ENCODE measurements at regions not wholly inside any gene's neighbourhood (a gene's known extent, or its start where the extent isn't known, plus 50 kb on each side); places are given as distances from the start of the nearest gene placed in this dataset.

DNA sequence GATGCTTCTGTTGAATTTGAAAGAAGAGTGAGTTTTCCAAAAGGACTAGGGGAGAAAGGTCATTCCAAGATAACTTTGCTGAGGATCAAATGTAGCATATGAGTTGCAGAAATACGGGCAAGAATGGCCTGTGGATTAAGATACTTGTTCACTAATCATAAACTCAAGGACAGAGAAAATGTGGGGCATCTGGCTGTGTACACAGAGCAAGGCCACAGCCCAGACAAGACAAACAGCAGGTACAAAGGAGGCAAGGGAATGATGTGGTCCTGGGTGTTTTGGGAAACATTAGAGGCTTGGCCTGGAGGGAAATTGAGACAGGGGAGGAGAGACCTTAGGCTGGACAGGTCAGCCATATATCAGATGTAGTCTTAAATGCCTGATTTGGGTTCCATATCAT lies 254.8 kb downstream of the TTC32 start:
- no peak for DNase-seq (ENCODE audit: low spot score)
- no peak overlapping the region for H3K27ac ChIP-seq
- TF ChIP-seq, protein P1, sequence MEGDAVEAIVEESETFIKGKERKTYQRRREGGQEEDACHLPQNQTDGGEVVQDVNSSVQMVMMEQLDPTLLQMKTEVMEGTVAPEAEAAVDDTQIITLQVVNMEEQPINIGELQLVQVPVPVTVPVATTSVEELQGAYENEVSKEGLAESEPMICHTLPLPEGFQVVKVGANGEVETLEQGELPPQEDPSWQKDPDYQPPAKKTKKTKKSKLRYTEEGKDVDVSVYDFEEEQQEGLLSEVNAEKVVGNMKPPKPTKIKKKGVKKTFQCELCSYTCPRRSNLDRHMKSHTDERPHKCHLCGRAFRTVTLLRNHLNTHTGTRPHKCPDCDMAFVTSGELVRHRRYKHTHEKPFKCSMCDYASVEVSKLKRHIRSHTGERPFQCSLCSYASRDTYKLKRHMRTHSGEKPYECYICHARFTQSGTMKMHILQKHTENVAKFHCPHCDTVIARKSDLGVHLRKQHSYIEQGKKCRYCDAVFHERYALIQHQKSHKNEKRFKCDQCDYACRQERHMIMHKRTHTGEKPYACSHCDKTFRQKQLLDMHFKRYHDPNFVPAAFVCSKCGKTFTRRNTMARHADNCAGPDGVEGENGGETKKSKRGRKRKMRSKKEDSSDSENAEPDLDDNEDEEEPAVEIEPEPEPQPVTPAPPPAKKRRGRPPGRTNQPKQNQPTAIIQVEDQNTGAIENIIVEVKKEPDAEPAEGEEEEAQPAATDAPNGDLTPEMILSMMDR (IDR thresholded peaks at IDR 0.05) = no peak
- H3K4me3 ChIP-seq = no peak overlapping the region

DNA sequence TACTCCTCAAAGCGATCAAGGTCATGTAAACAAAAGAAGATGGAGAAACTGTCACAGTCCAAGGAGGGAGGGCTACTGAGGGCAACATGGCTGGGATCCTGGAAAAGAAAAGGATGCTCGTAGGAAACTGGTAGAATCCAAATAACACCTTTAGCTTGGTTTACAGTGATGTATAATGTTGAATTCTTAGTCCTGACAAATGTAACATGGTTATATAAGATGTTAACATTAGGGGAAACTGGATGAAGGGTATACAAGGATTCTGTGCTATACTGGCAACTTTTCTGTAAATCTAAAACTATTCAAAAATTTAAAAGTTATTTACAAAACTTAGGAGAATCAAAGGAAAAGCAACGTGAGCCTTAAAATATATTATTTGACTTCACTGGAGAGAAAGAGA lies 257.0 kb downstream of the TTC32 start:
- TF ChIP-seq, protein P1 (IDR thresholded peaks at IDR 0.05) = no peak
- no peak overlapping the region for H3K4me3 ChIP-seq
- H3K27ac ChIP-seq = no peak overlapping the region
- no peak for DNase-seq (ENCODE audit: low spot score)

DNA sequence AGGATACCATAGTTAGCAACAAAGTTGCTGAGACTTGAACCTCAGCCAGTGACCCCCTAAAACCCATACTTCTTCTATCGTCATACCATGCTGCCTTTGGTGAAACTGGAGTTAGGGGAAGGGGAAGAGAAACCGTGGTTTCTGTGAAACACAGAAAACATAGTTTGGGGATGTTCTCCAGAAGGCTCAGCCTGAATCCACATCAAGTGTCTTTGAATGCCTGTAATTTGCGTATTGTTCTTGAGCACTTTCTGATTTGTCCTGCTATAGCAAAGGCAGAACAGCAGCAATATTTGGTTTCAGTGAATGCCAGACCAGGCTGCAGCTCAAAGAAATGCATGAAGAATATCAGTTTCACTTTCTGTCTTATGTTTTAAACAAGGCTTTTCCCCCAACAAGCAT lies 258.7 kb downstream of the TTC32 start:
- TF ChIP-seq, protein P1 (IDR thresholded peaks at IDR 0.05) = no peak
- DNase-seq (ENCODE audit: low spot score) = no peak
- Histone ChIP-seq H3K4me3 (no peak overlapping the region), H3K27ac (no peak overlapping the region)

DNA sequence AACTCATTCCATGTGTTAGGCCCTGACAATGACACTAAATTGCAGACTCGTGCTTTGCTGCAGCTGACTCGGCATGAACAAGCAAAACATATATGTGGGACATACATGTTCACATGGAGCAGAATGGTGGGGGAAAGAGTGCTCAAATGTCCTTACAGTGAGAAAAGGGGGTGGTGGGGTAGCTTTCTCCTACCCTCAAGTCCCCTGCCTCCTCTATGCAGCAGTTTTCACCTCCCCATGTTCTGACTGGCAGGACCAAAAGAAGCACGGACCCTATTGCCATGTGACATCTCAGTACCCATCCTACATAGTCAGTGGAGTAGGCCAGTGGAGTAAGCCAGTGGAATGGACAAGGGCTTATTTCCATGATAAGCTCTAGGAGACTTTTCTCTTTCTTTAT lies 259.3 kb downstream of the TTC32 start:
- DNase-seq (ENCODE audit: low spot score) = no peak
- TF ChIP-seq, protein P1 (IDR thresholded peaks at IDR 0.05) = no peak
- Histone ChIP-seq H3K27ac (no peak overlapping the region), H3K4me3 (no peak overlapping the region)

DNA sequence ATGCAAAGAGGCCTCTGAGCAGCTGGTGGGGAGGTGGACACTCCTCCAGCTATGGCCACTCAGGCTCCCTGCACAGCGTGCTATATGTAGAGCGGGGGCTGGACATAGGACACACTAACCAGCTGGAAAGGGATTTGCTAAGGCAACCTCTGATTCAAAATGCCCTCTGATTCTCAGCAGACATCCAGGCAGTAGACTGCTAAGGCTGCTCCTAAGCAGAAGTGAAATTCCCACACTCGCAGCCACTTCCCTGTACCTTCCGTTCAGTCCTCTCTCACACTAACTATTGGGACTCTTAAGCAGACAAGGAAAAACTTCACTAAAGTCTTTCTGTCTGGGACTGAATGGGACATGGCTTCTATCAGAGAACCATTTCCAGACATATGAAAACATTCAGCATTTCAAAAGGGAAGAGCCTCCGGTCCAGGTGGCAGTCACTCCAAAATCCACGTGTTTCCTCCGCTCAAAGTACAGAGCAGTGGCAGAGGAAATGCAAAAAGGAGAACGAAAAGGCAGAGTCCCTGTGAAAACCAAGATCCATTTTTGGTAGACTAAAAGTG lies 265.8 kb downstream of the TTC32 start:
- Histone ChIP-seq H3K4me3 (no peak overlapping the region), H3K27ac (no peak overlapping the region)
- TF ChIP-seq, protein P1 (IDR thresholded peaks at IDR 0.05) = no peak
- no peak for DNase-seq (ENCODE audit: low spot score)

DNA sequence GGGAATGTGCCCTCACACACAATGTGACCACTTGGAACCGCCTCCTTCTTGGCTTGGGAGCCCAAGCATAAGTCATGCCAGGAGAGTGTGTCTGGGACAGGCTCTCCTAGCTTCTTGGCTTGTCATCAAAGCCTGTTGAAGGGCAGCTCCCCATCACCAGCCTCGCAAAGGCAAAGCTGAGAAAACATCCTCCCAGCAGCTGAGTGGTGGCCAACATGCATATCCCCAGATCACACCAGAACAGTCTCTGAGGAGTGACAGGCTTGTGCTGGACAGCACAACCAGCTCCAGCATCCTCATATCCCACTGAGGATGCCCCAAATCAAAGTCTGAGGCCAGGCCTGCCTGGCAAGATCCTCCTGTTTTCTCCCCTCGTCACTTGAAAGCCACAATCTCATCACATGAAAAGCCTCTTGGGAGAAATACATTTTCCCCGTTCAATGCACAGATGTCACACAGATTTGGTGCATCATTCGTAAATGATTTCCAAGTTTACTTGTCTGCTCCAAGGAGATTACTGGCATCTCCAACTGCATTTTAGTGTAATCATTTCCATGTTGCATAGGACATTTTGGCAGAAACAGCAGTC lies 269.3 kb downstream of the TTC32 start:
- Histone ChIP-seq H3K4me3 (no peak overlapping the region), H3K27ac (no peak overlapping the region)
- TF ChIP-seq, protein P1 (IDR thresholded peaks at IDR 0.05) = no peak
- DNase-seq (ENCODE audit: low spot score) = no peak

DNA sequence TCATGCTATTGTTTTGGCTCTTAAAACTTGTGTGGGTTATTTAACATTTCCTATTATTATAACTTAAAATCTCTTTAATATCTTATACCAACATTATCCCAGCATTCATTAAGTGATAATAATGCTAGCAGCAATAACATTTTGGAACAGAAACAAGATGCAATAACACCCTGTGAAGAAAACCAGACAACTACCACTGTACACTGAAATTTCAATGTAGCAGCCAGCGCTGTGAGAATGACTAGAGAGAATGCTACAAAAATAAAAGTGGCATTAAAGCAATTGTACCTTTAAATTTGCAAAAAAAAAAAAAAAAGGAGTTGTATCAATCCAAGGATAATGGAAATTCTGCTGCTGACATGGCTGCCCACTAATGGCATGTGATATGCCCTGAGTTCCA lies 269.9 kb downstream of the TTC32 start:
- no peak for DNase-seq (ENCODE audit: low spot score)
- TF ChIP-seq, protein P1 (IDR thresholded peaks at IDR 0.05) = no peak
- Histone ChIP-seq H3K27ac (no peak overlapping the region), H3K4me3 (no peak overlapping the region)
